Adrenal gland (tissue), 9 donors: ENCODE measurements at regions not wholly inside any gene's neighbourhood (a gene's known extent, or its start where the extent isn't known, plus 50 kb on each side); places are given as distances from the start of the nearest gene placed in this dataset.
"Not testable (repeated sequence)": the region's sequence is repeated elsewhere in the genome, so short reads cannot be mapped to it uniquely, and the experiment has no call there.

Source experiments
- DNase-seq, 7 donors: peaks; one replicate each; pipeline ENCODE4 v3.0.0-alpha.2; 2019 to 2020
- H3K27ac ChIP-seq, 5 donors: fragments of 200-600 bp; sonication (generic) in 4 of 5; 1 replicate in 3 of 5; 2 replicates in 2 of 5; pipeline versions ENCODE4 v1.5.1 to v1.8.0; 2016 to 2020; ENCODE audit warnings: mild to moderate bottlenecking in 1 of 5
- H3K27me3 ChIP-seq: fragments of 200-600 bp; 2 replicates; pipeline ENCODE4 v1.8.0; 2021
- H3K36me3 ChIP-seq, 2 donors: fragments of 200-600 bp; replicated peaks in 1 of 2; 1 replicate in 1 of 2; 2 replicates in 1 of 2; pipeline versions ENCODE4 v1.5.1 to v1.8.0; 2018 to 2022
- H3K4me1 ChIP-seq, 2 donors: fragments of 200-600 bp; replicated peaks in 1 of 2; 1 replicate in 1 of 2; 2 replicates in 1 of 2; pipeline versions ENCODE4 v1.5.1 to v1.8.0; 2018 to 2021
- H3K4me3 ChIP-seq, 4 donors: fragments of 200-600 bp; sonication (generic) in 3 of 4; one replicate each; pipeline ENCODE4 v1.5.1; 2016 to 2018
- H3K9me3 ChIP-seq, 3 donors: fragments of 200-600 bp; sonication (generic) in 1 of 3; replicated peaks in 1 of 3; 1 replicate in 2 of 3; 2 replicates in 1 of 3; pipeline versions ENCODE4 v1.5.1 to v1.8.0; 2016 to 2021
- CTCF ChIP-seq, 6 experiments: fragments of 450-650 bp in 4 of 6; fragments of 200-600 bp in 2 of 6; sonication (generic) in 1 of 6; IDR thresholded peaks; 1 replicate in 5 of 6; 2 replicates in 1 of 6; pipeline versions ENCODE4 v1.5.1 to v1.8.0; 2016 to 2021; ENCODE audit warnings: antibody characterized with exemption in 6 of 6, mild to moderate bottlenecking in 2 of 6, moderate library complexity in 1 of 6
- POLR2A ChIP-seq, 2 donors: fragments of 450-650 bp; IDR thresholded peaks; one replicate each; pipeline ENCODE4 v1.6.1; 2017; ENCODE audit warnings: antibody characterized with exemption in 2 of 2, mild to moderate bottlenecking in 2 of 2, moderate library complexity in 1 of 2
- WGBS, 4 donors: extraction: QIAGEN DNeasy Blood & Tissue Kit in 2 of 4; methylation state at CpG; one replicate each; pipeline versions ENCODE4 v1.1.5 to v1.1.7; 2013 to 2017; 5-methylcytosine and 5-hydroxymethylcytosine counted together
- intact Hi-C, 2 donors: fragments of 100-400 bp; cut with DNase I; formaldehyde crosslinking; loops; one replicate each; pipeline versions ENCODE4 v1.14.1 to v1.15.0; 2022 to 2023
- donor health status: healthy with polysubstance abuse.
- donor health status: Bipolar disorder and iron deficiency.
- donor health status: DM: yes; HTN: yes; CAD: no.
- donor health status: DM: no; HTN: no; CAD: no.
- donor health status: DM: no; HTN: no; CAD: no.

- TF ChIP-seq CTCF (IDR thresholded peaks at IDR 0.05) (no peak), POLR2A (IDR thresholded peaks at IDR 0.05) (no peak)
- no peak overlapping the region for H3K27ac ChIP-seq
- intact Hi-C loops: no loop called here
- no peak for DNase-seq
- 64 to 73% (median 68%) methylated on average over 5 of the region's 5 CpGs for WGBS, 4 donors
- no peaks in the 10 kb centered on the region for H3K36me3 ChIP-seq
- H3K4me3 ChIP-seq: no peak overlapping the region
- H3K4me1 ChIP-seq: no peaks in the 10 kb centered on the region
- no peaks in the 10 kb centered on the region for H3K9me3 ChIP-seq
- H3K27me3 ChIP-seq: no peaks in the 10 kb centered on the region
These were observed 344.6 kb upstream of the TMEFF2 start for GRCh38 chr2:192539306-192539705.

GRCh38 chr2:192536922-192537624 is 342.3 kb upstream of the TMEFF2 start:
- no peaks in the 10 kb centered on the region for H3K4me1 ChIP-seq

GRCh38 chr2:192535956-192536921 is 341.5 kb upstream of the TMEFF2 start:
- Histone ChIP-seq H3K27ac (no peak overlapping the region), H3K4me3 (no peak overlapping the region), H3K4me1 (no peaks in the 10 kb centered on the region), H3K27me3 (no peaks in the 10 kb centered on the region), H3K9me3 (no peaks in the 10 kb centered on the region), H3K36me3 (no peaks in the 10 kb centered on the region)
- intact Hi-C loops: no loop called here
- TF ChIP-seq CTCF (IDR thresholded peaks at IDR 0.05) (no peak), POLR2A (IDR thresholded peaks at IDR 0.05) (no peak)
- WGBS, 4 donors: 43 to 62% (median 53%) methylated on average over 3 of the region's 3 CpGs
- no peak for DNase-seq

More at GRCh38 chr2:192536922-192537624, 342.3 kb upstream of the TMEFF2 start:
- 40 to 58% (median 52%) methylated on average over 2 of the region's 2 CpGs for WGBS, 4 donors
- H3K36me3 ChIP-seq: no peaks in the 10 kb centered on the region
- TF ChIP-seq CTCF (IDR thresholded peaks at IDR 0.05): no peak
- TF ChIP-seq POLR2A (IDR thresholded peaks at IDR 0.05): no peak
- H3K4me3 ChIP-seq: no peak overlapping the region
- intact Hi-C loops: no loop called here
- no peak for DNase-seq
- H3K27ac ChIP-seq: no peak overlapping the region
- no peaks in the 10 kb centered on the region for H3K27me3 ChIP-seq
- no peaks in the 10 kb centered on the region for H3K9me3 ChIP-seq

GRCh38 chr2:192534072-192534471 is 339.3 kb upstream of the TMEFF2 start:
- Histone ChIP-seq H3K27me3 (no peaks in the 10 kb centered on the region), H3K4me1 (no peaks in the 10 kb centered on the region), H3K36me3 (no peaks in the 10 kb centered on the region), H3K9me3 (no peaks in the 10 kb centered on the region), H3K4me3 (no peak overlapping the region), H3K27ac (no peak overlapping the region)
- intact Hi-C loops: no loop called here
- no peak for TF ChIP-seq POLR2A (IDR thresholded peaks at IDR 0.05)
- TF ChIP-seq CTCF (IDR thresholded peaks at IDR 0.05): no peak
- WGBS, 4 donors: 82 to 94% (median 86%) methylated on average over 3 of the region's 3 CpGs
- DNase-seq: no peak

GRCh38 chr2:192524642-192525251 is 330.0 kb upstream of the TMEFF2 start:
- H3K4me3 ChIP-seq, H3K4me1 ChIP-seq, H3K27ac ChIP-seq, H3K27me3 ChIP-seq, H3K9me3 ChIP-seq, H3K36me3 ChIP-seq, intact Hi-C loops, DNase-seq: not testable (repeated sequence)
- 76 to 86% (median 84%) methylated on average over 4 to 10 of the region's 10 CpGs for WGBS, 4 donors

GRCh38 chr2:192524214-192524613 is 329.5 kb upstream of the TMEFF2 start:
- intact Hi-C loops, H3K27me3 ChIP-seq: not testable (repeated sequence)
- 43 to 69% (median 61%) methylated on average over 2 to 3 of the region's 3 CpGs; no CpG with 5 or more reads in 1 of the 4 donors for WGBS, 4 donors

More at GRCh38 chr2:192524214-192524613, 329.5 kb upstream of the TMEFF2 start:
- H3K4me1 ChIP-seq, H3K27ac ChIP-seq, DNase-seq, H3K4me3 ChIP-seq, H3K9me3 ChIP-seq, H3K36me3 ChIP-seq: not testable (repeated sequence)
